ACC112 (cell line): ENCODE measurements at regions not wholly inside any gene's neighbourhood (a gene's known extent, or its start where the extent isn't known, plus 50 kb on each side); places are given as distances from the start of the nearest gene placed in this dataset.

Experiments used
- H2AFZ ChIP-seq: fragments of 200-600 bp; sonication (generic); one replicate; pipeline ENCODE4 v1.6.0; 2017; ENCODE audit warnings: antibody characterized with exemption, low read length; ENCODE audit not compliant: unreplicated experiment
- H3K27ac ChIP-seq: fragments of 200-600 bp; sonication (generic); 2 replicates; pipeline ENCODE4 v1.5.1; 2014; ENCODE audit warnings: low read depth, mild to moderate bottlenecking, antibody characterized with exemption, low read length, moderate library complexity
- H3K27me3 ChIP-seq: fragments of 200-600 bp; sonication (generic); 2 replicates; pipeline ENCODE4 v1.6.1; 2014; ENCODE audit warnings: mild to moderate bottlenecking, antibody characterized with exemption, low read length, moderate library complexity, mixed read lengths; ENCODE audit not compliant: insufficient read depth
- H3K36me3 ChIP-seq: fragments of 200-600 bp; sonication (generic); 2 replicates; pipeline ENCODE4 v1.6.1; 2016; ENCODE audit warnings: mild to moderate bottlenecking, antibody characterized with exemption, low read length, moderate library complexity, mixed read lengths; ENCODE audit not compliant: insufficient read depth
- H3K4me1 ChIP-seq: fragments of 200-600 bp; sonication (generic); one replicate; pipeline ENCODE4 v1.6.1; 2016; ENCODE audit warnings: low read length, mixed read lengths; ENCODE audit not compliant: insufficient read depth, unreplicated experiment, control insufficient read depth
- H3K4me3 ChIP-seq: fragments of 200-600 bp; sonication (generic); 2 replicates; pipeline ENCODE4 v1.5.1; 2014; ENCODE audit warnings: mild to moderate bottlenecking, low read depth, low read length
- H3K79me2 ChIP-seq: fragments of 200-600 bp; sonication (generic); one replicate; pipeline ENCODE4 v1.6.0; 2016; ENCODE audit warnings: low read length; ENCODE audit not compliant: control insufficient read depth, unreplicated experiment, insufficient read depth

DNA sequence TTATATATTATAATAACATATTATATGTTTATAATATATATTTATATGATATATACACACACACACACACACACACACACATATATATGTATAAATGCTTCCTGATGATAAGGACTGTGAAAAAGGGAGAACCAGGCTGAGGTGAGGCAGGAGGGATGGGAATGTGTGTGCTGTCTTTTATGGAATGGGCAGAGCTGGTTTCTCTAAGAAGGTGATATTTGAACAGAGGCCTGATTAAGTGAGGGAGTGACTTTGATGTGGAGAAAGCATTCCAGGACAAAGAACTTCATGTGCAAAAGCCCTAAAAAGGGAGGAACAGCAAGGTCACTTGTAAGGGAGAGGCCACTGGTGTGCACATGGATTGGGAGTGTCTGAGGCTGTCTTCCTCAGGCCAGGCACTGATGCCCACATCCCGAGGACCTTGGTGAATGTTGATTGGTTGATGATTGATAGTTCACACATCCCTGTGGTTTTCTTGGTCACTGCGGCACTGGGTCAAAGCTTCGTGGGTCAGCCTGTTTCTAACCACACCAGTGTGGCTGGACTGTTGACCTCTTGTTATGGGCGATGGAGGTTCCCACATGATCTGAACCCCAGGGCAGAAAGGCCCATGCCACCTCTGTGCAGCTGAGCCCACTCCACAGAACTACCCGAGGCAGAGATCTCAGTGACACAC, 196.9 kb downstream of the MYCN start:
- no peak overlapping the region for H3K27ac ChIP-seq
- no peaks in the 10 kb centered on the region for H3K36me3 ChIP-seq
- H3K27me3 ChIP-seq: no peaks in the 10 kb centered on the region
- no peak overlapping the region for H3K4me3 ChIP-seq
- no peak overlapping the region for H2AFZ ChIP-seq
- no peaks in the 10 kb centered on the region for H3K4me1 ChIP-seq
- H3K79me2 ChIP-seq: no peaks in the 10 kb centered on the region

DNA sequence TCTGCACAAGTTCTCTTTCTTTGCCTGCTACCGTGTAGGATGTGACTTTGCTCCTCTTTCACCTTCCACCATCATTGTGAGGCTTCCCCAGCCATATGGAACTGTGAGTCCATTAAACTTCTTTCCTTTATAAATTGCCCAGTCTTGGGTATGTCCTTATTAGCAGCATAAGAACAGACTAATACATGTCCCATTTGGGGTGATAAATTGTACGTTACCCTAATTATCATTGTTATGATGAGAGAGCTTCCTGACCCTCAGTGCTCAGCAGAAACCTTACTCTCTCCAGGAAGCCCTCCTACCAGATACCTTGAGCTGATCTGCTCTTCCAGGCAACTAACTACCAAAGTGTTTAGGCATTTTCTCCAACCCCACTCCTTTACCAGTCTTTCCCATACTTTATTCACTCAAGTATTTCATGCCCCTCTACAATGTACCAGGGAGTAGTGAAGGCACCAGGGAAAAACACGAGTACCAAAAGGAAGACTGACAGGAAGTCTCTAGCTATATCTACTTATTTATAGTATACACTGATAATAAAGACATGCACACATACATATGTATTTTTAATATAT, 196.2 kb downstream of the MYCN start:
- no peak overlapping the region for H2AFZ ChIP-seq
- H3K4me1 ChIP-seq: no peaks in the 10 kb centered on the region

DNA sequence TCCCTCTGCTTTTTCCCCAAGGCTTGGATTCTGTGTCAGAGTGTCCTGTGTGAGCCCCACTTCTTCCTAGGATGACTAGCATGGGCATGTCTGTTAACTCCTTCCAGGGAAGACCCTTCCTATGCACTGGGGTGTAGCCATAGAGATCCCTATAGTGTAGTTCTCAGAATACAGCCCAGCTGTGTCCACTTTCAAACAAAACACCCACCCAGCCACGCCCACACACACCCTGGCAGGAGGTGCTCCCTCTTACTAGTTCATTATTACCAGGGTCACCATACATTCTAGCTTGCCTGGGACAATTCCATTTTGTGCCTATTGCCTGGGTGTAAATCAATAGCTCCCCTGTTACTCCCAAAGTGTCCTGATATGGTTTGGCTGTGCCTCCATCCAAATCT, 195.6 kb downstream of the MYCN start:
- Histone ChIP-seq H3K36me3 (no peaks in the 10 kb centered on the region), H3K4me3 (no peak overlapping the region), H3K79me2 (no peaks in the 10 kb centered on the region), H3K27ac (no peak overlapping the region), H3K4me1 (no peaks in the 10 kb centered on the region), H2AFZ (no peak overlapping the region), H3K27me3 (no peaks in the 10 kb centered on the region)

More for the DNA sequence above, 196.2 kb downstream of the MYCN start:
- Histone ChIP-seq H3K27me3 (no peaks in the 10 kb centered on the region), H3K36me3 (no peaks in the 10 kb centered on the region), H3K4me3 (no peak overlapping the region), H3K79me2 (no peaks in the 10 kb centered on the region), H3K27ac (no peak overlapping the region)

DNA sequence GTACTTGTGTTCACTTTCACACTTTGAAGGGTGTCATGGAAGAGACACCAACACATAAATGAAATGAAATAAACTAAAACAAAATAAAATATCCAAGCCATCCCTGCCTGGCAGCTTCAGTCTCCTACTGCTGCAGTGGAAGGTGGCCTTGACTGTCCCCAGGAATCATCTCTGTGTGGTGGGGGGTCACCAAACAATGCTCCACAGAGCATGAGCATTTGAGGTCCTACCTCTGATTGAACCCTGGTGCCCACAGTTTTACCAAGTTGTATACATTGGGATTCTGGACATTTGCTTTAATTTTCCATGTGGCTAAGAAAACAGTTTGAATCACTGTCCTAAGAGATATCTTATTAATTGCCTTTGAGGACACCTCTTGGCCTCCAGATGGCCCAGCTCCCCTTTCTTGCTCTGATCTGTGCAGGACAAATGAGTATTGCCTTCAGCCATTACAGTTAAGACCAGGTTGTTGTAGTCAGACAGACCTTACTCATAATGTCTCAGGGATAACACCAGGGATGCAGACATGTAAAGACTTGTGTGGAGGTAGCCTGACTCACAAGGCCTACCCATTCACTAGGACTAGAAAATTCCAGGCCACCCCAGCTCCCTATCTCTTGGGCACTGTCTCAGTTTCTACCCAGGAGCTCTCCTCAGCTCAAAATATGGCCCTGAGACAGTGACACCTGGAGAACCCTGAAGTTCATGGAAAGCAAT, 195.0 kb downstream of the MYCN start:
- Histone ChIP-seq H3K27me3 (no peaks in the 10 kb centered on the region), H2AFZ (no peak overlapping the region), H3K4me3 (no peak overlapping the region), H3K27ac (no peak overlapping the region), H3K79me2 (no peaks in the 10 kb centered on the region), H3K36me3 (no peaks in the 10 kb centered on the region), H3K4me1 (no peaks in the 10 kb centered on the region)

DNA sequence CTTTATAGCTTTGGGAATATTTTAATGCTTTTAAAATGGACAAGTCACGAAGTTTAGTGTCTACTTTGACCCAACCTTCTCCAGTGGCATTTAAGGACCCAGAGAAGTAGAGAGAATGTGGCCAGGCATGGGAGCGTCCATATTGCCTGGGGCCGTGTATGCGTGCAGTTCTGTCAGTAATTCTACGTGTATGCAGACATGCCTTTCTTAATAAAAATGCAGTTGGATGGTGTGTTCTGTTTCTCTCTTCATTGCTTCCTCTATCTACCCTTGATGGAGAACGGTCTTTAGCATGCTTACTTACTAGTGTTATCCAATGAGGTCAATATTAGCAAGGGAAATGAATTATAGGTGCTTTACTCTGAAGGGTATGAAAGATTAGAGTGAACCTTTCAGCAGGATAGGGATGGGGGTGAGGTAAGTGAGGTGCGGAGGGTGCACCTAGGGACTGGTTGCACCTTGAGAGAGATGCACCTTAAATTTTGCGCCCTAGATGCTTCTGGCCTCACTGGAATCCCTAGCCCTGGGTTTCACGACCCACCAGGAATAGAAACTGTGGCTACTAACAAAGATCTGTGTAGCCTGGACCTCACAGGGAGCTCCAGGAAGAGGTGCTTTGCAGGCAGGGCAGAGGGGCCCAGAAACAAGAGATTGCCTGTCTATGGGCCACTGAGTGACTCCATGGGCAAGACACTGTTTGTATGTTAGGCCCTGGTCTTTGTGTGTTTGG, 194.3 kb downstream of the MYCN start:
- Histone ChIP-seq H3K27ac (no peak overlapping the region), H3K27me3 (no peaks in the 10 kb centered on the region), H2AFZ (no peak overlapping the region), H3K79me2 (no peaks in the 10 kb centered on the region), H3K36me3 (no peaks in the 10 kb centered on the region), H3K4me3 (no peak overlapping the region), H3K4me1 (no peaks in the 10 kb centered on the region)

DNA sequence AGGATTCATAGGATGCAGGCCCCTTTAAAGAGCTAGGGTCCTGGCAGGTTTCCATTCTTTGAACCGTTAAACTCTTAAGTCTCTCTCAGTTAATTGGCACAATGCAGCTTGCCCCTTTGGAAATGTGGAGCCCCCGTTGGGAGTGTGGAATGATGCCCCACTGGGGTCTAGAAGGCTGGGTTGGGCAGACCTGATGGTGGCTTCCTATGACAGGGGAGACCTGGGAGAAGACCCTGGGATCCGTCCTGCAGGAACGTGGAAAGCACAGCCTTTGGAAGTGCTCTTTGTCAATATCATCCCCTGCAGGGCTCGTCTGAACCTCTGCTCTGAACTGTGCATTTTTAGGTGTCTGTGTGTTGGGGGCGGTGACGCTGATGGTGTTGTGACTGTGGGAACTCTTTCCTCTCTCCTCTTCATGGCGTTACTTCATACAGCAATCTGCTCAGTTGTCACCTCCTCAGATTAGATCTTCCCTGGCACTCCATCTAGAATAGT, 190.6 kb downstream of the MYCN start:
- Histone ChIP-seq H3K4me3 (no peak overlapping the region), H2AFZ (no peak overlapping the region), H3K4me1 (no peaks in the 10 kb centered on the region), H3K27me3 (no peaks in the 10 kb centered on the region), H3K36me3 (no peaks in the 10 kb centered on the region), H3K79me2 (no peaks in the 10 kb centered on the region), H3K27ac (no peak overlapping the region)

DNA sequence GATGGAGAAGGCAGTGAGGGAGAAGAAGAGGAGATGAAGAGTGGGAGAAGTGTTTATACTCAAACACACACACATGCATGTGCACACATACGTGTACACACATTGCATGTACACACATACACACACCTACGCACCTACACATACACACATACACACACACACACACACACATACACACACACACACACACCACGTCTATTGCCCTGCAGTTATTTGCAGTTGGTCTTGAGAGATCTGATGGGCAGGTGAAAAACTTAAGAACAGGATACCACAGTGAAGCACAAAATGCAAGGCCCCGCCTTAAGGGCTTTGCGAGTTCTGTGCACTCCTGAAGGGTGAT, 190.2 kb downstream of the MYCN start:
- Histone ChIP-seq H3K4me3 (no peak overlapping the region), H2AFZ (no peak overlapping the region), H3K36me3 (no peaks in the 10 kb centered on the region), H3K27me3 (no peaks in the 10 kb centered on the region), H3K79me2 (no peaks in the 10 kb centered on the region), H3K27ac (no peak overlapping the region), H3K4me1 (no peaks in the 10 kb centered on the region)

DNA sequence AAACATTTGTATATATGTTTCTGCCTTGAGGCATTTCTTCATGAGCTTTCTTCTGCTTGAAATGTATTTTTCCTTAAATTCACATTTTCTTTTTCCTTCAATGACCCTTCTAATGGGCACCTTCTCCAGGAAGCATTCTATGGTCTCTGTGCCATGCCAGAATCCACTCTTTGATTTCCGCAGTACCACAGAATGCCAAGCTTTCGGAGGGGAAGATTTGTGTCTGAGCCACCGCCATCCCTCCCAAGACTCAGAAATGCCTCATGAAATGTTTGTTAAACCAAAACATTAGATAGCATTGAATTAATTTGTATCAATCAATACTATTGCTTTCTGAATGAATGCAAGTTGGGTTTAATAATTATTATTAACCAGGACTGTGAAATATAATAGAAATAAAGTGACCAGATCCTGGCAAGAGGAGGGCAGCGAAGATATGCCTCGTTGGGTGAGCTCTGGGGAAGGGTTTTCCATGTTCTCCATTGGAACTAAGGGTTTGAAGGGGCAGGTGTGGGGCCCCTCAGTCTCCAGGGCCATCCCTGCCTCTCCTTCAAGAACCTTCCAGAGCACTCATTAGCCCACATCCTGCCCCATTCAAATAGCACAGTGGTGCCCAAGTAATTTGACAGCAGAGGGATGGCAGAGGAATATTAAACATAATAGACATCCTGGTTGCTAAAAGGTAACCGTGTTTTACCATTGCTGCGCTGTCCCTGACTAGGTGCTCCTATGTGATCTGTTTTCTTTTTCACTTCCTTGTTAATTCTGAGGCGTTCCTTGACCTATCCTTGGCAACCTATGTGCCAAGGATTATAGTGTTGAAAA, 189.6 kb downstream of the MYCN start:
- H3K4me3 ChIP-seq: no peak overlapping the region
- no peaks in the 10 kb centered on the region for H3K27me3 ChIP-seq
- H2AFZ ChIP-seq: no peak overlapping the region
- H3K4me1 ChIP-seq: no peaks in the 10 kb centered on the region
- H3K79me2 ChIP-seq: no peaks in the 10 kb centered on the region
- H3K36me3 ChIP-seq: no peaks in the 10 kb centered on the region
- no peak overlapping the region for H3K27ac ChIP-seq

DNA sequence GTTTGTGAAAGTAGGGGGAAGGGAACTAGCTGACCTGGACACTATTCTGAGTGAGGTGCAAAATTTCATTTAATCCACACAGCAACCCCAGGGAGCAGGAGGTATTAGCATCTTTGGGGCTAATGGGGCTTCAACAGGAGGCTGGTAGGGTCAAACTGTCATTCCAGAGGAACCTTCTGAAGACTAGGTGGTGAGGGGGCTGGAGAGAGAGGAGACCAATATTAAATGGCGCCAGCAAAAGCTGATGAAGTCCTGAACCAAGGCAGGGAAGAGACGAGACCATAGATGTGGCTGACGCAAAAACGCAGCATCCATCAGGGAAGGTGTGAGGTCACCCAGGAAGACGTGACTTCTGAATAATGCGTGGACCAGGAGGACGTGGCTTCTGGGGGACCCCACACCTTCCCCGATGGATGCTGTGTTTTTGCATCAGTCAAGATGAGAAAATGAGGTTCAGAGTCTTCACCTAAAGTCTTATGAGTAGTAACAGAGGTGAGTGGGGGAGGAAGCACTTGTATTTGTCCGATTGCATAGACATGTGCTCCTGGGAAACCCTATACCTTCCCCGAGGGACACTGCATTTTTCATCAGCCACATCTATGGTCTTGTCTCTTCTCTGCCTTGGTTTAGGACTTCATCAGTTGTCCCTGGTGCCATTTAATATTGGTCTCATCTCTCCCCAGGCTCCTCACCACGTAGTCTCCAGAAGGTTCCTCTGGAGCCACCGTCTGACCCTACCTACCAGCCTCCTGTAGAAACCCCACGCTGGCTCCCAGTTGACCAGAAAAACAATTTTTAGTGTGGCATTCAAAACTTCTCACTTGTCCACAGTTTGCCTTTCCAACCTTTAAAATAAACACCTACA, 188.6 kb downstream of the MYCN start:
- Histone ChIP-seq H3K79me2 (no peaks in the 10 kb centered on the region), H2AFZ (no peak overlapping the region), H3K27ac (no peak overlapping the region), H3K27me3 (no peaks in the 10 kb centered on the region), H3K4me1 (no peaks in the 10 kb centered on the region), H3K36me3 (no peaks in the 10 kb centered on the region), H3K4me3 (no peak overlapping the region)
